Heart right ventricle (tissue), 16 donors: ENCODE measurements at regions not wholly inside any gene's neighbourhood (a gene's known extent, or its start where the extent isn't known, plus 50 kb on each side); places are given as distances from the start of the nearest gene placed in this dataset.

Experiments
- ATAC-seq, 8 donors: fragments of 200-7000 bp; cut with Tn5 transposase; one replicate each; pipeline ENCODE4 v1.9.1; 2020; ENCODE audit warnings: mild to moderate bottlenecking in 8 of 8, moderate library complexity in 8 of 8, moderate number of reproducible peaks in 1 of 8
- DNase-seq, 2 donors: peaks; one replicate each; pipeline ENCODE4 v3.0.0-alpha.2; 2020
- H3K27ac ChIP-seq, 10 donors: fragments of 200-600 bp; sonication (generic) in 2 of 10; one replicate each; pipeline versions ENCODE4 v1.5.0 to v1.8.0; 2020 to 2022; ENCODE audit warnings: mild to moderate bottlenecking in 3 of 10
- H3K27me3 ChIP-seq, 7 donors: fragments of 200-600 bp; one replicate each; pipeline ENCODE4 v1.8.0; 2021 to 2022; ENCODE audit warnings: mild to moderate bottlenecking in 2 of 7
- H3K36me3 ChIP-seq, 9 donors: fragments of 200-600 bp; sonication (generic) in 1 of 9; one replicate each; pipeline versions ENCODE4 v1.5.0 to v1.8.0; 2020 to 2022; ENCODE audit warnings: mild to moderate bottlenecking in 2 of 9
- H3K4me1 ChIP-seq, 9 donors: fragments of 200-600 bp; sonication (generic) in 1 of 9; one replicate each; pipeline versions ENCODE4 v1.5.0 to v1.8.0; 2020 to 2022; ENCODE audit warnings: mild to moderate bottlenecking in 4 of 9
- H3K4me3 ChIP-seq, 10 donors: fragments of 200-600 bp; sonication (generic) in 2 of 10; one replicate each; pipeline versions ENCODE4 v1.5.0 to v1.8.0; 2020 to 2022; ENCODE audit warnings: mild to moderate bottlenecking in 7 of 10, moderate library complexity in 2 of 10
- H3K9me3 ChIP-seq, 11 donors: fragments of 200-600 bp in 10 of 11; sonication (generic) in 2 of 11; one replicate each; pipeline versions ENCODE4 v1.5.0 to v1.8.0; 2013 to 2022; ENCODE audit warnings: mild to moderate bottlenecking in 2 of 11, control low read depth in 1 of 11, moderate library complexity in 1 of 11
- WGBS, 2 donors: extraction: QIAGEN DNeasy Blood & Tissue Kit; methylation state at CpG; one replicate each; pipeline ENCODE4 v1.1.7; 2013; ENCODE audit warnings: inconsistent platforms in 1 of 2; 5-methylcytosine and 5-hydroxymethylcytosine counted together
- intact Hi-C, 10 donors: fragments of 100-400 bp; cut with DNase I; formaldehyde crosslinking; loops; one replicate each; pipeline versions ENCODE4 v1.11.1 to v1.14.2; 2022
- TF ChIP-seq, protein P1 (sequence below), 9 donors: fragments of 200-600 bp; sonication (generic) in 2 of 9; IDR thresholded peaks; one replicate each; pipeline versions ENCODE4 v1.5.0 to v1.8.0; 2021 to 2022; ENCODE audit warnings: antibody characterized with exemption in 9 of 9, mild to moderate bottlenecking in 5 of 9, moderate library complexity in 1 of 9
- donor health status: Arrhythmogenic right ventricular cardiomyopathy.
- donor health status: ischemic (EF 13 %, LVEDD 7.1; RV severe dilation, severe dysfunction).
- donor health status: healthy with polysubstance abuse.
- donor health status: DM: no; HTN: yes; CAD: no.
- donor health status: DM: no; HTN: no; CAD: no.
- donor health status: ischemic (EF 25% LVEDD 6.9; RV normal size, moderate dysfunction).
- donor health status: ischemic (EF 25% LVEDD 5.7; RV mildly dilated, moderate dysfunction).
- donor health status: healthy.
- donor health status: DM: yes; HTN: yes; CAD: no.
- donor health status: Ischemic cardiomyopathy.
- donor health status: ischemic (EF 35%, LVEDD 5.7; RV mildly dilated, moderate dysfunction).
- donor health status: nonischemic (EF 11% LVEDD 7.7; RV severe dilation, severe dysfunction).
- donor health status: DM: yes; HTN: yes; CAD: no.
- donor health status: PGD.
- donor health status: ischemic (EF 29% LVEDD 5.4; RV normal size, mild dysfunction).
- donor health status: nonischemic (EF 23%, LVEDD 6.1; RV moderate dilation, normal function).

DNA sequence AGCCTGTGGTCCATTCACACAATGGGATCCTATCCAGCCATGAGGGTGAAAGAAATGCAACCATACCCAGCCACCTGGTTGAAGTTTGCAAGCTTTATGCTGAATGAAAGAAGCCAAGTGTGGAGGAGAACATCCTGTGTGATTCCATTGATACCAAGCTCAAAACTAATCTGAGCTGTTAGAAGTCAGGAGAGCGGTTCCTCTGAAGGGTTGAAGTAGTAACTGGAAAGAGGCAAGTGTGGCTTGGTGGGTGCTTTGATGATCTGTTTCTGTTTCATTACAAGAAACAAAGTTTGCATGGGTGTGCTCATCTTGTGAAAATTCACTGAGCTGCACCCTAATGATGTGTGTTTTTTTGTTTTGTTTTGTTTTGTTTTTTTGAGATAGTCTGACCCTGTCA lies 99.4 kb downstream of the SALL1 start:
- H3K27me3 ChIP-seq, result peaks cover 0 to 30% (median 15%) of the 10 kb centered on the region in 7 donors
- no peaks in the 10 kb centered on the region for H3K4me1 ChIP-seq
- DNase-seq (no peak), ATAC-seq (no peak)
- H3K27ac ChIP-seq, result no peak overlapping the region
- no peaks in the 10 kb centered on the region for H3K9me3 ChIP-seq
- WGBS, 2 donors, result 79% methylated on average over 1 of the region's 1 CpG
- intact Hi-C loops, result no loop called here
- H3K4me3 ChIP-seq, result no peak overlapping the region
- H3K36me3 ChIP-seq, result no peaks in the 10 kb centered on the region
- TF ChIP-seq, protein P1, sequence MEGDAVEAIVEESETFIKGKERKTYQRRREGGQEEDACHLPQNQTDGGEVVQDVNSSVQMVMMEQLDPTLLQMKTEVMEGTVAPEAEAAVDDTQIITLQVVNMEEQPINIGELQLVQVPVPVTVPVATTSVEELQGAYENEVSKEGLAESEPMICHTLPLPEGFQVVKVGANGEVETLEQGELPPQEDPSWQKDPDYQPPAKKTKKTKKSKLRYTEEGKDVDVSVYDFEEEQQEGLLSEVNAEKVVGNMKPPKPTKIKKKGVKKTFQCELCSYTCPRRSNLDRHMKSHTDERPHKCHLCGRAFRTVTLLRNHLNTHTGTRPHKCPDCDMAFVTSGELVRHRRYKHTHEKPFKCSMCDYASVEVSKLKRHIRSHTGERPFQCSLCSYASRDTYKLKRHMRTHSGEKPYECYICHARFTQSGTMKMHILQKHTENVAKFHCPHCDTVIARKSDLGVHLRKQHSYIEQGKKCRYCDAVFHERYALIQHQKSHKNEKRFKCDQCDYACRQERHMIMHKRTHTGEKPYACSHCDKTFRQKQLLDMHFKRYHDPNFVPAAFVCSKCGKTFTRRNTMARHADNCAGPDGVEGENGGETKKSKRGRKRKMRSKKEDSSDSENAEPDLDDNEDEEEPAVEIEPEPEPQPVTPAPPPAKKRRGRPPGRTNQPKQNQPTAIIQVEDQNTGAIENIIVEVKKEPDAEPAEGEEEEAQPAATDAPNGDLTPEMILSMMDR (IDR thresholded peaks at IDR 0.05), result no peak

DNA sequence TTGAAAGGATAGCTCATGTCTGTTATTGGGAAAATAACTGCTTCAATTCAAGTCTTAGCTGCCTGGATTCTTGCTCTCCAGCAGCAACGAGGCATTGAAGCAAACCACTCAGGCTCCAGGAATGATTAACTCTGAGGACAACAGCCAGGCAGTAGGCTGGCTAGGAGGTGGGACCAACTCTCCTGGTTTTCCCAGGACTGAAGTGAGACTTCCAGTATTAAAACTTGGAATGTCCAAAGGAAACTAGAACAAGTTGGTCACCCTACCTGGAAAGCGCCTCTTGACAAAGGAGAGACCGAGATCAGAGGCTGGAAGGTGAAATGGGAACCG lies 100.7 kb downstream of the SALL1 start:
- 65 to 67% methylated on average over 4 of the region's 4 CpGs for WGBS, 2 donors
- Histone ChIP-seq H3K4me1 (no peaks in the 10 kb centered on the region), H3K27me3 (peaks cover 0 to 17% (median 3%) of the 10 kb centered on the region in 7 donors), H3K36me3 (no peaks in the 10 kb centered on the region), H3K4me3 (no peak overlapping the region), H3K9me3 (no peaks in the 10 kb centered on the region), H3K27ac (no peak overlapping the region)
- TF ChIP-seq, protein P1 (IDR thresholded peaks at IDR 0.05), result no peak
- ATAC-seq (no peak), DNase-seq (no peak)
- intact Hi-C loops, result no loop called here

DNA sequence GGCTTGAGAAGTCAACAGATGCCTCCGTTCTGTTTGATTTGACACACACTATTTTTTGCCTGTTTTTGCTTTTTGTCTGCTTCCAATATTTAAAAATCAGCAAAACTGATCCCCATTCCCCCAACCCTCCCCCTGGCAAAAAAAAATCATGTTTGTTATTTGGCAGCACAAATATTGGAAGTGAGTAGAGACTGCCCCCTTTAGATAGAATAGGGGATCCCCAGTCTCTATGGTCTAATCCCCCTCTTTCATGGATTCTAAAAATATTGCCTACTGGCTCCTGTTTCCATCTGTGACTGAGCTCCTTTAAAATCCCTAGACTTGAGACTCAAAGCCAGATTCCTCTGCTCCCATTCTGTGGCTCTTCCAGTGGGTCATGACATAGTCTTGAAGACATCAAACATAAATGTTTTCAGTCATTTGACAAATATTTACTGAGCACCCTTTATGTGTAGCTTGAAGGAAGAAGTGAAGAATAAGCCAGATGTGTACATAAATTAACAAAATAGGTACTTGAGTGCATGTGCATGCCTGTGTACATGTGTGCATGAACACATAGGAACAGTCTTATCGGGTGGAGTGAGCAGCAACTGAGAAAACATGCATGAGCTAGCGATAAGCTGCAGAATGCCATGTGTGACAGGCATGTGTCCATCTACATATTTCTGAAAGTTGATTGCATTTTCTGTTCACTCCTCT lies 101.2 kb downstream of the SALL1 start:
- H3K27ac ChIP-seq, result no peak overlapping the region
- 81 to 90% methylated on average over 3 of the region's 3 CpGs for WGBS, 2 donors
- ATAC-seq (no peak), DNase-seq (no peak)
- TF ChIP-seq, protein P1 (IDR thresholded peaks at IDR 0.05), result no peak
- H3K9me3 ChIP-seq, result no peaks in the 10 kb centered on the region
- intact Hi-C loops, result no loop called here
- H3K4me3 ChIP-seq, result no peak overlapping the region
- H3K4me1 ChIP-seq, result no peaks in the 10 kb centered on the region
- peaks cover 0 to 12% (median under 1%) of the 10 kb centered on the region in 7 donors for H3K27me3 ChIP-seq
- H3K36me3 ChIP-seq, result no peaks in the 10 kb centered on the region

DNA sequence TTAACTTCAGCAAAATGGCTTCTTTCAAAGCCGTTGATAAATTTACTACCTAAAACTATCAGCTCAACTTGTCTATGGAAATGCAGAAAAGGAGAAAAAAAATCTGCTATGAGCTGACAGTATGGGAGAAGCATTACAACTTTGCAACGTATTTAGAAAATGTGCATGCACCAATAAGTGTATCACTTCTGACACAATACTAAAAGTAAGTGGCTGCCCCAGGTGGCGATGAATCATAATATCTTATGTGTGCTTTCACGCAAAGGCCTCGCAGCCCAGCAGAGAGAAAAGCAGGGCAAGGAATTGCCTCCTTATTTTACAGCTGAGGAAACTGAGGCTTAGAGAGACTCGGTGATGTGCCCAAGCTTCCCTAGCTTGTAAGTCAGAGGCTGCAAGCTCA lies 101.8 kb downstream of the SALL1 start:
- H3K4me3 ChIP-seq, result no peak overlapping the region
- ATAC-seq, result no peak

More for the DNA sequence above, 101.8 kb downstream of the SALL1 start:
- no peaks in the 10 kb centered on the region for H3K9me3 ChIP-seq
- WGBS, 2 donors, result 86 to 88% methylated on average over 6 of the region's 6 CpGs
- H3K36me3 ChIP-seq, result no peaks in the 10 kb centered on the region
- no peaks in the 10 kb centered on the region for H3K4me1 ChIP-seq
- H3K27me3 ChIP-seq, result peaks cover 0 to 9% (median 0%) of the 10 kb centered on the region in 7 donors
- intact Hi-C loops, result no loop called here
- TF ChIP-seq, protein P1 (IDR thresholded peaks at IDR 0.05), result no peak
- H3K27ac ChIP-seq, result no peak overlapping the region
- no peak for DNase-seq
